UCSD-AML1 (cell line): ENCODE measurements at regions not wholly inside any gene's neighbourhood (a gene's known extent, or its start where the extent isn't known, plus 50 kb on each side); places are given as distances from the start of the nearest gene placed in this dataset.
"Not testable (repeated sequence)": the region's sequence is repeated elsewhere in the genome, so short reads cannot be mapped to it uniquely, and the experiment has no call there.

Source experiments
- DNase-seq: peaks from one replicate; lab custom pipeline; 2025; ENCODE audit not compliant: unreplicated experiment; lab: John Stamatoyannopoulos, UW

GRCh38 chr2:105538840-105539239 lies 140.0 kb upstream of the FHL2 start:
- DNase-seq: no peak

- no peak for DNase-seq
These were observed 139.1 kb upstream of the FHL2 start for GRCh38 chr2:105537920-105538319.

GRCh38 chr2:105537466-105537865 lies 138.6 kb upstream of the FHL2 start:
- DNase-seq: no peak

DNA sequence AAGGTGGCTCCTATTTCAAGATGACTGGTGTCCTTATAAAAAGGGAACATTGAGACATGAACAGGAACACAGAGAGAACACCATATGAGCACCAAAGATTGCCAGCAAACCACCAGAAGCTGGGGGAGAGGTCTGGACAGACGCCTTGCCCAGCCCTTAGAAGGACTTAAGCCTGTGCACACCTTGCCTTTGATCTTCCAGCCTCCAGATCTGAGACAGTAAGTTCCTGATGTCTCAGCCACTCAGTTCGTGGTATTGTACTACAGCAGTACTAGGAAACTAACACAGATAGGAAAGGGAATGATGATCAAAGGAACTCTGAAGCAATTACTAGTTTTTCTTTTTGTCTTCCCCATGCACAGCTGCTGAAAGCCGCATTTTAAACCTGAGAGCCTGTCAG lies 137.3 kb upstream of the FHL2 start:
- DNase-seq: no peak

- not testable (repeated sequence) for DNase-seq
These were observed 130.4 kb upstream of the FHL2 start for GRCh38 chr2:105529258-105529657.

GRCh38 chr2:105526000-105526925 lies 127.4 kb upstream of the FHL2 start:
- no peak for DNase-seq

DNA sequence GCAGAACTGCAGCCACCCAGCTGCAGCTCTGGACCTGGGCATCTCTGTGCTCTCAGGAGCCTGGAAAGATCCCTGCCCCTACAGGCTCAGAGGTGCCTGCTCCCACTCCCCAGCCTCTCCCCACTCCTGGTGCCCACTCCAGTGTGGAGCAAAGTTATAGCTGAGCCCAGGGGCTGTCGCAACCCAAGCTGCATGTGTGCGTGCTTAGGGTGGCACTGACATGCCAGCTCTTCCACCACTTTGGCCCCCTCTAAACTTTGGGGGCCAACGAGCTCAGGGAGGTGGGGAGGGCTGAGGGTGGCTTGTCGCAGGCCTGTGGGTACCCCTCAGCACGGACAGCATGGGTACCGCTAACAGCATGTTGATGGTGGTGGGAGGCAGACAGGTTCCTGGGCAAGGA lies 126.3 kb upstream of the FHL2 start:
- no peak for DNase-seq

GRCh38 chr2:105522645-105523044 lies 123.8 kb upstream of the FHL2 start:
- no peak for DNase-seq

DNA sequence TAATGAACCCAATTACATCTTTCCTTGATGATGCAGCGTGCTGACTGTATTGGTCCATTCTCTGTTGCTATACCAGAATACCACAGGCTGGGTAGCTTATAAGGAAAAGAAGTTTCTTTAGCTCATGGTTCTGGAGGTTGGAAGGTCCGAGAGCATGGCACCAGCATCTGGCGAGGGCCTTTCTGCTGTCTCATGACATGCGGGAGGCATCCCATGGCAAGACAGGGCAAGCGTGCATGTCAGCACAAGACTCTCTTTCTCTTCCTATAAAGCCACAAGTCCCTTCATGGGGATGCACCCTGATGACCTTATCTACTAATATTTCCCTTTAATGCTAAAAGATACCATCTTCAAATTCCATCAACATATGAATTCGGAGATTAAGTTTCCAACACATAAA lies 122.8 kb upstream of the FHL2 start:
- DNase-seq: no peak

DNA sequence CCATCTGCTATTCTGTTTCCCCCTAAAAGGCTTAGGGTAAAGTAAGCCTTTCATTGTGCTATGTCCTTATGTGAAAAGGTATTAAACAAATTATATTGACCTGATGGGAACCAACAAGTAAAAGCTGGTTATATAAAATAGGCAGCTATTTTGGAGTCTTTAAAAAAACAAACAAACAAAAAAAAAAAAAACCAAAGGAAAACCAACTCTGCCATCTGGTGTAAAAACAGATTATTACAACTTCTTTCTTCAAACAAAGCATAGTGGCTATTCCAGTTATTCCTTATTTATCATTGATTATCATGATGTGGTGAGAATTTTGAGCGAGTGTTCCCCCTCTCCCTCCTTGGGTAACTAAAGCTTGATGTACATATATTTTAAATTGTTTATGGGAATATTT lies 122.3 kb upstream of the FHL2 start:
- no peak for DNase-seq

DNA sequence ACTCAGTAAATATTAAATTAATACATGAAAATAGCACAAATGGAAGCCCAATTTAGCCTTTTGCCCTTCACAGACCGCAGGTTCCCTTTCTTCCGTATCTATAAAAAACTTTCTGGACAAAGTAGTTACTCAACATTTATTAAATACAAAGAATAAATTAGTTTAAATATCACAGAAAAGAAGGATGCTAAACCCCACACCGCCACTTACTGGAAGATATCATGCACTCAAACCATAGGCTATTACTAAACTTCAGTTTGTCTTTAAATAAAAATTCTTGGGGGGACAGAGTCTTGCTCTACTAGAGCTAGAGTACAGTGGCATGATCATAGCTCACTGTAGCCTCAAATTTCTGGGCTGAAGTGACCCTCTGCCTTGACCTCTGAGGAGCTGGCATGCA lies 120.7 kb upstream of the FHL2 start:
- no peak for DNase-seq

DNA sequence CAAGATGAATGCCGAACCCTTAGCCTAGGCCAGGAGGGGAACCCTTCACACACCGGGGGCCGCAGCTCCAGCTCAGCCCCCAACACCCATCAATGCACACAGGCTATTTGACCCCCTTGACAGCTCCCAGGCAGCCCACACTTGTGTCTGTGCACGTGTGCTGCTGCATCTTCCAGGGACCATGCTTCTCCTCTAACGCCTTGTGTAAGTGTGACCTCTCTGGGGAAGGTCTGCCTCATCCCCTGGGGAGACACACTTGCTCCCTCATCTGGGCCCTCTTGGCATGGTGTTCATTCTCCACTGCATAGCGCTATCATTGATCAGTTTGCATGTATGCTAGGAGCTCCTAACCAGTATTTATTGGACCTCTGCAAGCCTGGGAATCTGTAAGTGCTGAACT lies 120.0 kb upstream of the FHL2 start:
- no peak for DNase-seq

GRCh38 chr2:105517814-105518705 lies 119.2 kb upstream of the FHL2 start:
- DNase-seq: no peak

GRCh38 chr2:105515581-105516415 lies 116.9 kb upstream of the FHL2 start:
- DNase-seq: no peak

DNA sequence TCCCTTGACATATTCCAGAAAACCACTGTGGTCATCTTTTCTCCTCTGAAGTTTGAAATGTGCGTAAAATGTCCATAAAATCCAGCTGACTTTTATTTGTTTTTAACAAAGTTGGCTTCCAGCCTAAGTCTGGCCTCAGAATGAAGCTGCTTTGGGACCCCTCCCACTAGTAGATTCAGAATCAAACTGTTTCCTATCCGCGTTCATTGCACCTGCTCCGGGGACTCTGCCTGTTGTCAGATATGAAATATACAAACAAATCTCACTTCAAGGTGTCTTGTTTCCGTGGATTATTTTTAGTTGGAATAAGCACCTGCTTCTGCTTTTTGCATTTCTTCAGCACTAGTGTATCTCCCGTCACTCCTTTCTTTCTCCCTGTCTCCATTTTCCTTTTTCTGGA lies 115.7 kb upstream of the FHL2 start:
- no peak for DNase-seq

- DNase-seq: no peak
These were observed 112.1 kb upstream of the FHL2 start for GRCh38 chr2:105510761-105511528.

- no peak for DNase-seq
These were observed 110.6 kb upstream of the FHL2 start for GRCh38 chr2:105509269-105510086.

- not testable (repeated sequence) for DNase-seq
These were observed 108.0 kb upstream of the FHL2 start for GRCh38 chr2:105506860-105507259.

- DNase-seq: no peak
These were observed 105.6 kb upstream of the FHL2 start for GRCh38 chr2:105504459-105504858.
